DMS 273 (cell line): ENCODE measurements at regions not wholly inside any gene's neighbourhood (a gene's known extent, or its start where the extent isn't known, plus 50 kb on each side); places are given as distances from the start of the nearest gene placed in this dataset.

Experiments
- DNase-seq: peaks from one replicate; lab custom pipeline; 2025; ENCODE audit not compliant: unreplicated experiment; lab: John Stamatoyannopoulos, UW

GRCh38 chr2:57544624-57545023, 502.0 kb upstream of the VRK2 start:
- DNase-seq: no peak

GRCh38 chr2:57546478-57546877, 500.1 kb upstream of the VRK2 start:
- no peak for DNase-seq

GRCh38 chr2:57549642-57550102, 496.9 kb upstream of the VRK2 start:
- DNase-seq: peak; percentile 48

- no peak for DNase-seq
Observed at GRCh38 chr2:57550912-57551311, 495.7 kb upstream of the VRK2 start.

GRCh38 chr2:57552885-57553284, 493.7 kb upstream of the VRK2 start:
- DNase-seq: no peak

GRCh38 chr2:57554348-57554747, 492.3 kb upstream of the VRK2 start:
- no peak for DNase-seq

- no peak for DNase-seq
Observed at GRCh38 chr2:57558312-57558711, 488.3 kb upstream of the VRK2 start.

GRCh38 chr2:57562495-57562894, 484.1 kb upstream of the VRK2 start:
- DNase-seq: no peak

GRCh38 chr2:57563015-57563414, 483.6 kb upstream of the VRK2 start:
- DNase-seq: no peak

- DNase-seq: no peak
Observed at GRCh38 chr2:57567245-57567644, 479.4 kb upstream of the VRK2 start.

GRCh38 chr2:57569396-57569795, 477.2 kb upstream of the VRK2 start:
- no peak for DNase-seq

- DNase-seq: no peak
Observed at GRCh38 chr2:57570961-57571360, 475.6 kb upstream of the VRK2 start.

- DNase-seq: no peak
Observed at GRCh38 chr2:57575700-57576268, 470.8 kb upstream of the VRK2 start.

- no peak for DNase-seq
Observed at GRCh38 chr2:57576983-57577382, 469.6 kb upstream of the VRK2 start.

- no peak for DNase-seq
Observed at GRCh38 chr2:57597940-57598339, 448.7 kb upstream of the VRK2 start.

- DNase-seq: no peak
Observed at GRCh38 chr2:57598551-57598950, 448.1 kb upstream of the VRK2 start.

GRCh38 chr2:57602733-57603132, 443.9 kb upstream of the VRK2 start:
- DNase-seq: no peak

GRCh38 chr2:57614988-57615387, 431.6 kb upstream of the VRK2 start:
- no peak for DNase-seq

GRCh38 chr2:57615855-57616556, 430.6 kb upstream of the VRK2 start:
- DNase-seq: no peak

- DNase-seq: no peak
Observed at GRCh38 chr2:57617318-57617717, 429.3 kb upstream of the VRK2 start.

- no peak for DNase-seq
Observed at GRCh38 chr2:57621122-57621663, 425.4 kb upstream of the VRK2 start.

- no peak for DNase-seq
Observed at GRCh38 chr2:57622009-57622408, 424.6 kb upstream of the VRK2 start.

GRCh38 chr2:57656198-57656597, 390.4 kb upstream of the VRK2 start:
- DNase-seq: no peak
